SK-N-MC (cell line): ENCODE measurements at regions not wholly inside any gene's neighbourhood (a gene's known extent, or its start where the extent isn't known, plus 50 kb on each side); places are given as distances from the start of the nearest gene placed in this dataset.

Experiments used
- EZH2 ChIP-seq: fragments of 200-600 bp; sonication (generic); IDR thresholded peaks from one replicate; pipeline ENCODE4 v1.6.1; 2017; ENCODE audit warnings: antibody characterized with exemption
- FOXP2 ChIP-seq: optimal IDR thresholded peaks from 2 replicates; pipeline ENCODE3; 2011; ENCODE audit warnings: mild to moderate bottlenecking, moderate library complexity; ENCODE audit not compliant: insufficient read depth; ENCODE audit errors: extremely low read length, control extremely low read depth
- POLR2AphosphoS5 ChIP-seq: IDR thresholded peaks from 2 replicates; pipeline ENCODE4 v1.6.1; 2012; ENCODE audit warnings: mild to moderate bottlenecking, low read depth, low read length, borderline replicate concordance

- no peak for TF ChIP-seq POLR2AphosphoS5
- no peak for TF ChIP-seq EZH2
- no peak for TF ChIP-seq FOXP2
These were observed 97.9 kb downstream of the ANKRD60 start for GRCh38 chr20:58130581-58130980.
